ENCODE measurements at regions not wholly inside any gene's neighbourhood (a gene's known extent, or its start where the extent isn't known, plus 50 kb on each side); places are given as distances from the start of the nearest gene placed in this dataset.

- DNase-seq (ENCODE audit: low spot score), result no peak
Observed at GRCh38 chr9:1201901-1202300, 151.7 kb downstream of the DMRT2 start.

GRCh38 chr9:1202512-1203280 lies 152.5 kb downstream of the DMRT2 start:
- DNase-seq (ENCODE audit: low spot score), result no peak

GRCh38 chr9:1207686-1208085 lies 157.5 kb downstream of the DMRT2 start:
- DNase-seq (ENCODE audit: low spot score), result no peak

- no peak for DNase-seq (ENCODE audit: low spot score)
Observed at GRCh38 chr9:1208157-1208556, 158.0 kb downstream of the DMRT2 start.

DNA sequence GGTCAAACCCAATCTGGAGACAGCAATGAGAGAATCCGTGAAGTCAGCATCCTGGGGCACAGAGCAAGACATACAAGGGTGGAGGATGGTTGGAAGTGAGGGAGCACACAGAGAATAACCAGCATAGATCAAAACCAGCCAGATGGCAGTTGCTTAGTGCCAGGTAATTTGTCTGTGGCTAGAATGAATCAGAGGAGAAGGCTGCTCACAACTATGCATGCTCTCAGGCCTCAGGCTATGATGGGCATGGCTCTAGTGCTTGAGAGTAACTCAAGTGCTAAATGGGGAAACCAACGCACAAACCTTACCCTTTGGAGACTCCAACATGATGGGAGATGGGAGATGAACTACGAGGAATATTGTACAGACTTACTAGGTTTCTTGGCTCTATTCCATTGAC lies 160.8 kb downstream of the DMRT2 start:
- no peak for DNase-seq (ENCODE audit: low spot score)

GRCh38 chr9:1216532-1216931 lies 166.4 kb downstream of the DMRT2 start:
- DNase-seq (ENCODE audit: low spot score), result no peak

GRCh38 chr9:1217076-1217475 lies 166.9 kb downstream of the DMRT2 start:
- DNase-seq (ENCODE audit: low spot score), result no peak

GRCh38 chr9:1219284-1219683 lies 169.1 kb downstream of the DMRT2 start:
- DNase-seq (ENCODE audit: low spot score), result no peak

- DNase-seq (ENCODE audit: low spot score), result no peak
Observed at GRCh38 chr9:1221298-1221697, 171.1 kb downstream of the DMRT2 start.

GRCh38 chr9:1222511-1222910 lies 172.4 kb downstream of the DMRT2 start:
- no peak for DNase-seq (ENCODE audit: low spot score)

GRCh38 chr9:1231998-1232919 lies 182.1 kb downstream of the DMRT2 start:
- DNase-seq (ENCODE audit: low spot score), result no peak

DNA sequence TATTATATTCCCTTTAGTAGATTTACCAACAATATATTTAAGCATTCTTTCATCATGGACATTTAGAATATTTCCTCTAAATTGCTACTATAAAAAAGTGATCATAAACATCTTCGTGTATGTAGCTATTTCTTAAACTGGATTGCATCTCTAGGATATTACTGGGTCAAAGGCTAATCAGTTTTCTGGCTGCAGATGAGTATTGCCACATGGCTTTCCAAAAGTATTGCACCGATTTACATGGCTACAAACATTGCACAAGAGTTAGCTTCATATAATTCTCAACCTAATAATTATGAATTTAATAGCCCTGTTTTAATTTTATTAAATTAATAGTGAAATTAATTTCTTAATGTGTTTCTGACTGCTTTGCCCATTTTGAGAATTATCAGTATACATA lies 183.4 kb downstream of the DMRT2 start:
- no peak for DNase-seq (ENCODE audit: low spot score)

DNA sequence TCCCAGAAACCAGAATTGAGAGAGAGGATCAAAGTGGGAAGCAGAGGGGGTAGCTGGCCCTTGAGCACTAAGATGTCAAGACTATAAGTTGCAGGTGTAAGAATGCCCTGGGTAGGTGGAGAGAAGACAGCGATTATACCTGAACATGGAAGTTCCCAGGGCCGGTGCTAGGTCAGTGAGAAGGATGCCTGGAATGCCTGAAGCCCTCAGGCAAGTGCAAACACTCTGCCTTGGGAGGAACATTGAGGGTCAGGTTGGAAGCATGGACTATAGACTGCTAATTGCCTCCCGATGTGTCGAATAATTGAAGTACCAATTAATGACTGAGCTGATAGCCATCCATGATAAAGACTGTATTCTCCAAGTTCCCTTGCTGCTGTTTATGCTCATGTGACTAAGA lies 185.5 kb downstream of the DMRT2 start:
- DNase-seq (ENCODE audit: low spot score), result no peak

DNA sequence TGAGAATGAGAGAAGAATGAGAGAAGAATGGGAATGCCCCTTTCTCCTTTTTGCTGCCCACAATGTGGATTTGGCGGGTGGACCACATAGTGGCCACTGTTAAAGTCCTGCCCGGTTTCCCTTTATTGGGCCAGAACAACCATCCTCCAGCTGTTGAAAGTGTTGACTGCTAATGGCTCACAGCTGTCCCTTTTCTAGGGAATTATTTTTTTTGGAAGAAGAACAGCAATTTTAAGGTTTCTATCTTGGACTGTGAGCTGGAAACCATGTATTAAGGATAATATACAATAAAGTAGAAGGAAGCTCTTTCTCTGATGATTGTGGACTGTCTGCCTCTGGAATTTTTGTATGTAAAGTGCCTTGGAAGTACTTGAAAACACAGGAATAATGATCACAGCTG lies 185.9 kb downstream of the DMRT2 start:
- DNase-seq (ENCODE audit: low spot score), result no peak

DNA sequence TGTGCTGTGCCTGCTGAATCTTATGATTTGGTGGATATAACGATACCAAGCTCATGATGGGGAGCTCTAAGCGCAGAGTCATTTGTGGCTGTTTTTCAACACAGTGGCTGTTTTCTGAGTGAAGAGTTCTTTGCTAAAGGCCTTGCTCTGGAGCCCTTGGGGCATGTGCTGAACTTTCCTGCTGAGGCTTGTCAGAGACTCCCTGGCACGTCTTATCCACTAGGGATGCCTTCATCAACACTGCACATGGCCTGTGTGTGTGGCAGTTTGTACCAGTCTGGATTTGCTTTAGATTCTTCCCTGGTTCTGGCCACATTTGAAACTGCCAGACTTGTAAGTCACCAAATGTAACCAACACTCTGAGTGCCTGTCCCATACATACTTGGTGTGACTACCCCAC lies 188.2 kb downstream of the DMRT2 start:
- DNase-seq (ENCODE audit: low spot score), result no peak

DNA sequence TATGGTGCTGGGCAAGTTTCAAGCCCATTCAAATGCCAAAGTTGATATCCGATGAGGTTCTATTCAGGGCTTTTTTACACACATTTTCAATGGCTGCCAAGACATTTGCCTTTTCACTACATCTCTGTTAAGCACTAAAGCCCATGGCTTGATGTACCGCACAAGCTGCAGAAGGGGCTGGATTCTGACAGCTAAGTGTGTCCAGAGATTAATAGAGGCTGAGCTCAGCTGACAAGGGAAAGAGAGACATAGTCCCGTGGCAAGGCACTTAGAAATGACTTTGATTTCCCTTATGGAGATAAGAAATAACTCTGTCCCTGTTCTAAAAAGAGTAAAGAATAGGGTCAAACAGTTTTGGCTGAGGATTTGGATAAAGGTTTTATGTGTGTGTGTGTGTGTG lies 198.6 kb downstream of the DMRT2 start:
- DNase-seq (ENCODE audit: low spot score), result no peak

DNA sequence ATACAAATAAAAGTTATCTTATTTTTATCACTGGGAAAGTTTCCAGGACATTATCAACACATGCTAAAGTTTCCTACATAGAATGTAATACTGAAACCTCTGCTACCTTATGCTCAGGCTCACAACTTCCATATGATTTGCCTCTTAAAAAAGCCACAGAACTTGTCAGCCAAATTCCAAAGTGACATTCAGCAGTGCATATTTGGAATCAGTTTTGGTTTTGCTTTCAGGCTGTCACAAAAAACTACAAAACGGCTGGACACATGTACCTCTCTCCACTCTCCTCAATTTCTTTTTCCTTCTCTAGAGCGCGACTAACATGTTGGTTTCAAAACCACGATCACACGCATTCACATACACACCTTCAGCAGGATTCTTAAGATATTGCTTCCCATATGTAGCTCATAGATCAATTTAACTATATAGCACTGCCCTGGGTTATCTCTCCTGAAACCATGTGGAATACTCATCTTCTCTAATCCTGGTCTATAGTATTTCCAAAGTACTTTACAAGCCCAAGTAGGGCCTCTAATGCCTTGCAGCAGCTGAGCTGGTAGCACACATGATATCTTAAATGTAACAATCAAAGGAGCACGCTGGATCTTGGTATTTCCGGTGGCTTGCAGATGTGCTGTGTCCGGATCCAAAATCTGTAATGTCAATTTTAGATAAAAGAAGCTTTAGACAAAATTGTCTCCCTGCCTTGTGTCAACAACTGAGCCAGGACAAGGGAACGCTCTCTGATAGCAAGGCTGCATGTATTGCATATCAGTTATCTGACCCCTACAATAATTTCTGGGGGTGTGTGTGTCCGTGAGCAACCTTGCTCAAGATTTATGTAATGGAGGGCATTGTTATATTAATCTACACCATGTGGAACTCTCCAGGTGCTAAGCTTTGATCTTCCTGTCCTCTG lies 203.2 kb downstream of the DMRT2 start:
- no peak for DNase-seq (ENCODE audit: low spot score)

- no peak for DNase-seq (ENCODE audit: low spot score)
Observed at GRCh38 chr9:1254071-1254470, 203.9 kb downstream of the DMRT2 start.

- DNase-seq (ENCODE audit: low spot score), result no peak
Observed at GRCh38 chr9:1256178-1256577, 206.0 kb downstream of the DMRT2 start.

- no peak for DNase-seq (ENCODE audit: low spot score)
Observed at GRCh38 chr9:1261266-1261665, 211.1 kb downstream of the DMRT2 start.

DNA sequence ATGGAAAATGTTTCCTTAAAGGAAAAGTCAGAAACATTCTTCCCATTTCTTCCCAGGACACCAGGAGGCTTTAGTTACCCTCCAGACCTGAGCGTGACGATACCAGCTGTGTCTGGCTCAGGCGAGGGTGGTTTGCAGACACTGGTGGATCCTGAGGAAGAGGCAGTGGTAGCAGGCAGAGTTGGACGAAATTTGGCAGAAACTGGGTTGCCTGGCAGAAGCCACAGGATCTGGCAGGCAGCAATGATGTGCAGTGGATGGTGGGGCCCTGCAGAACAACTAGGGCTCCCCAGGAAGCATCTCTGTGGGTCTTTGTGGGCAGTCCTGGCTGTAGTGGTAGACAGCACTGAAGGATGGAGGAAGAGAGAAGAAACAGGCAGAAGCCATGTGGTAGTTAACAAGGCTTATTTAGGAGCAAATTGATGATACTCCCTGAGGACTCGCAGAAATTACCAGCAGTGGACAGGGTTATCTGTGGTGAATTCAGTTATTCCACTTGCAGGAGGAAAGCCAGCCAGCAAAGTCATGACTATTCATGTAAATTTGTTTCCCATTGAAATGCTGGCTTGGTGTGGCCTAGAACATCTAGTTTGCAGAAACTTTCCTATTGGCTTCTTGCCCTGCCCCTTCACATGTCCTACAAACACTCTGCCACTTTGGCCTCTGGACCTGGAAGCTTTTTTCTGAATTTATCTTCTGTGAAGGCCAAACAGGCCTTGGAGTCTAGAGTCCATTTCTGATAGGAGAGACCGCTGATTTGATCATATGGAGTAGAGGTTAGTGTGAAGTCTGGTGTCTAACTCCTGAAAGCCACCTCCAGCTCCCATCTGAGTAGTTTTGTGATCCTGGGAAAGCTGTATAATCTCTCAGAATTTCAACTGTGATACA lies 212.0 kb downstream of the DMRT2 start:
- no peak for DNase-seq (ENCODE audit: low spot score)

Measured in germinal center (tissue), 1 donor.